T-helper 9 cell (primary cell): ENCODE measurements at regions not wholly inside any gene's neighbourhood (a gene's known extent, or its start where the extent isn't known, plus 50 kb on each side); places are given as distances from the start of the nearest gene placed in this dataset.

ENCODE experiments used
- DNase-seq: peaks from one replicate; pipeline ENCODE4 v3.0.0-alpha.2; 2020

DNA sequence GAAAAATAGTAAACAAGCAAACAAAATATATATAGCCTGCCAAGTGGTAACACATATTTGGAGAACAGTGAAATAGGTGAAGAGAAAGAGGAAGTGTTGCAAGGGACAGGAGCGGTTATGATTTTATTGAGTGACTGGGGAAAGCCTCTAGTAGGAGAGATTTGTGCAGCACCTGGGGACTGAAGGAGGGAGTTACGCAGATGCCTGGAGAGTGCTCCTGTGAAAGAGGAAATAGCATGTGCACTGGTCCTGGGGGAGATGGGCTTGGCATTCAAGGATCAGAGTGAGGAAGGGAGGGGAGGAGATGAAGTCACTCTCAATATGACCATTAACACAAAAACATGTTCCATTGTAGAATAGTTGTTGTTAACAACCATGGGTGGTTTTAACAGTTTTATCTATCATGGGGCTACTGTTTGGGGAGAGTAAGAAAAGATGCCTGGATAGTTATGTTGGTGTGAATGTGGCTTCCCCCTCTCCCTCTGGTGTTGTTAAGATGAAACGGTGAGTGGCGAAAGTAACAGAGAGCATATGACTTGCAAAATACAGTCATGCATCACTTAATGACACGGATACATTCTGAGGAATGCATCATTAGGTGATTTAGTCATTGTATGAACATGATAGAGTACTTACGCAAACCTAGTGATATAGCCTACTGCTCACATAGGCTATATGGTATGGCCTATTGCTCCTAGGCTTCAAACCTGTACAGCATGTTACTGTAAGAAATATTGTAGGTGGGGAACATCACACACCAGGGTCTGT lies 251.7 kb upstream of the ARGLU1 start:
- DNase-seq: no peak

DNA sequence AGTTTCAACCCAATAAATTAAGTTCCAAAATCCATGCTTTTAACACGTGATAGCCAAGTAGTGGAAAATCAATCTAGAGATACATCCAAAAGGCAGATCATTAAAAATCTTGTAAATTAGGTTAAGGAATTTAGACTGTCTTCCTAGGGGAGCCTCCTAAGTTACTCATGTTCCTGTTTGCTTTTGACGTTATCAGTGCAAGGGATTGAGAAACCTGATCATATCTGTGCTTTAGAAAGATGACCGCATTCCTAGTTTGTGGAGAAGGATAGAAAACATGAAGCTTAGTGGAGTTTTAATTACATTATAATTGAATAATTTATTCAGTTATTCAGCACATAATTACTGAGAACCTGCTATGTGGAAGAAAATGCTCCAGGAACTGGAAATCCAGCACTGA lies 251.0 kb upstream of the ARGLU1 start:
- DNase-seq: no peak

DNA sequence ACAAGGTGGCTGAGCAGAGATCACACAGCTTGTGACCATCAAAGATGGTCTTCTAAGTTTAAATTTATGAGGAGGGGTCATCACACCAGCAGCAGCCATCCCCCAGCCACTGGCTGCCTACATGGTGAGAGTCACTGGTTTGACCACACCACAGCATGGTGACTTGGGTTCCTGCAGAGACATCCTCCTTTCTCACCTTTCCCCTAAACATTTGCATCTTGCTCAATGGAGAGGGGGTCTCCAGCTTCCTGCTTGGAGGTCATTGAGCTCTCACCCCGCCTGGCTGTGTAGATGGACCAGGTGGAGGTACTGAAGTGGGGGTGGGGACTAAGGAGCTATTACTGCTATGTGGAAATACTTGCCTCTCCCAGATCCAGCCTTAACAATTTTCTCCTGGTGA lies 247.6 kb upstream of the ARGLU1 start:
- DNase-seq: no peak

DNA sequence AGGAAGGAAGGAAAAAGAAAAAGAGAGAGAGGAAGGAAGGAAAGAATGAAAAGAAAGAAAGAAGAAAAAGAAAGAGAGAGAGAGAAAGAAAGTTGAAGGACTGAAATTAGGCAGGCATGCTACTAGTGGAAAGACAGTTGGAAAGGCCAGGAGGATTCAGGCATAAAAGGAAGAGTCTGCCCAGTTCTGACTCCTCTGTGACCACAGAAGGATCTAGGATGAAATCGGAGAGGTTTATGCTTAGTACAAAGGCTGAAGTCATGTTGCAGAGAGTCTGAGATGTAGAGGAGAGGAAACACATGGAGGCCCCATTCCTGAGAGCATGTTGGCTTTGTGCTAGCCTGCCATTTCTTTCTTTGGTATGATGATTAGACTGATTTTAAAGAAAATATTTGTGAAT lies 246.5 kb upstream of the ARGLU1 start:
- DNase-seq: no peak

DNA sequence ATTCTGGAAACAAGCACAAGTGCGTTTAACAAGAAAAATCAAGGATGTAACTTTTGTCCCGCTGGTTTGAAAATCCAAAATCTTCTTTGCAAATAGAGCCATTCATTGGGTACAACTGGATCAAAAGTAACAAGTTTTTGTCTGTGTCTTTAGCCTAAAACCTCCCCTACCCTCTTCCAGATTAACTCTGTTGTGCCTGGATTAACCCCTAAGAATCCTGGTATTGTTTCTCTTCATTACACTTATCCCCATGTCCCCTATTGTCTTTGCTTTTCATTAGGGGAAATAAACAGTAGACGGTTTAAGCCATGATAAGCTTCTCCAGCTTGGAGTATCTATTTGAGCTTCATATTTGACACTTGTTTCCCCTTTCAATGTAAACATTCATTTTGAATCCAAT lies 242.1 kb upstream of the ARGLU1 start:
- DNase-seq: no peak

DNA sequence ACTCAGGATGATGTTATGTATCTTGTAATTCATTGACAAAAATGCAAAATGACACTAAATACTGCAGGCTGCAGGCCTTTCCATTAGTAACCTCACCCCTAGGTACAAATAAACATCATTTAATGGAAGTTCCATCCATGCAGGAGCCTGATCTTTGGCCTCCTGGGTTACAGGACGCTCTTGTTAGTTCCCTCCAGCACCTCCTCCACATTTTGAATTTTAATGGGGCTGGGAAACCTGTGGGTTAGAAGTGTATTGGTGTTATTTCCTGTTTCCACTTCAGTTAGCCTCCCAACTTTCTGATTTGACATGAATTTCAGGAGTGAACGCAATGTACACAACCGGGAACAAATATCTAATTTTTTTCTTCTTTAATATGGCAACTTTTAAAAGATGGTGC lies 237.1 kb upstream of the ARGLU1 start:
- DNase-seq: no peak

DNA sequence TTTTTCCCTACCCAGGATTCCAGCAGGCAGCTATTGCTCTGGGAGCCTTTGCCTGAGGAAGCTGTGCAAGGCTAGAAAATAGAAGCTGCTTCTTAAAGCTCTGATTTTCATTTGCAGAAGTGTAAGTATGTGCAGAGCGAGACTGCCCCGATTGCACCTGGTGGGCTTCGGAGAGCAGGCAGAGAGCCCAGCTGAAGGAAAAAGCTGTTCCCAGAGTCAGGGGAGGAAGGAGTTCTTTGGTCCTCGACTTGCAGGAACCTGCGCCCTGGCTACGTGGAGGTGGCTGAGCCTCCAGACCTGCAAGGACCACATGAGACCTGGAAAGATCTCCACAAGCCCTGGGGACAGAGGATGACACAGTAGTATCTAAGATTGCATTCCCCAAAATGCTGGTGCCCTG lies 235.0 kb upstream of the ARGLU1 start:
- no peak for DNase-seq

DNA sequence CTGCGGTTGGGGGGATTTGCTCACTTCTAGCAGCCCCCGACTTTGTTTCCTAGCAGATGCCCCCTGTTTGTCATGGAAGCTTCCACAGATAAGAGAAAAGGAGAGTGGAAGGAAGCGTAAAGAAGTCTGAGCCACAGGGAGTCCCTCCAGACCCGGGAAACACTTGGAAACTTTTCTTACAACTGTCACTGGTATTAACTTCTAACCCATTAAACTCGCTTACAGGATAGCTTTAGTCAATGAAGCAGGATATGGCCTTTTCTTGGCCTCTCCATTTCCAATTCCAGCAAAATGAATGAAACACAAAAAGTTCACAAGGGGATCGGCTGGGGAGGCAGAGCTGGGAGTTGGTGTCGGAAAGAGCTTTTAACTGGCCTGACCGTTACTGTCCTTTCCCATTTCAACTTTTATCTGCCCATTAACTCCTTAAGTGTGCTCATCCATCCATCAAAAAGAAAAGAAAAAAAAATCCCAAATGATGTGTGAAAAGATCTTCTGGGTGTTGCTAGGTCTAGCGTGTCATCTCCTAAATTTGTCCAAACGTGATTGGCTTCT lies 231.9 kb upstream of the ARGLU1 start:
- DNase-seq: no peak

DNA sequence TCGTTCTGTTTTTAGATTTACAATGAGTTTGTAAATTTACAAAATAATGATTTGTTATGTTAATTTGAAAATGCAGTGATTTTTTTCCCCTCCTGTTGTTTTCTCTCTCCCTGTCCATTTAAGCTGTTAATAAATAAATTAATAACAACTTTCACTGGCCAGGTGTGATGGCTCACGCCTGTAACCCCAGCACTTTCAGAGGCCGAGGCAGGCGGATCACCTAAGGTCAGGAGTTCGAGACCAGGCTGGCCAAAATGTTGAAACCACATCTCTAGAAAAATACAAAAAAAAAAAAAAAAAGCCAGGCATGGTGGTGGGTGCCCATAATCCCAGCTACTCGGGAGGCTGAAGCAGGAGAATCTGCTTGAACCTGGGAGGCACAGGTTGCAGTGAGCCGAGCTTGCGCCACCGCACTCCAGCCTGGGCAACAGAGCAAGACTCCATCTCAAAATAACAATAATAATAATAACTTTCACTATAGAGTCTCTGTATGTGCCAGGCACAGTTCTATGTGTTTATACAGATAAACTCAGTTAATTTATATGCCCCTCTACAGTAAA lies 229.2 kb upstream of the ARGLU1 start:
- no peak for DNase-seq

DNA sequence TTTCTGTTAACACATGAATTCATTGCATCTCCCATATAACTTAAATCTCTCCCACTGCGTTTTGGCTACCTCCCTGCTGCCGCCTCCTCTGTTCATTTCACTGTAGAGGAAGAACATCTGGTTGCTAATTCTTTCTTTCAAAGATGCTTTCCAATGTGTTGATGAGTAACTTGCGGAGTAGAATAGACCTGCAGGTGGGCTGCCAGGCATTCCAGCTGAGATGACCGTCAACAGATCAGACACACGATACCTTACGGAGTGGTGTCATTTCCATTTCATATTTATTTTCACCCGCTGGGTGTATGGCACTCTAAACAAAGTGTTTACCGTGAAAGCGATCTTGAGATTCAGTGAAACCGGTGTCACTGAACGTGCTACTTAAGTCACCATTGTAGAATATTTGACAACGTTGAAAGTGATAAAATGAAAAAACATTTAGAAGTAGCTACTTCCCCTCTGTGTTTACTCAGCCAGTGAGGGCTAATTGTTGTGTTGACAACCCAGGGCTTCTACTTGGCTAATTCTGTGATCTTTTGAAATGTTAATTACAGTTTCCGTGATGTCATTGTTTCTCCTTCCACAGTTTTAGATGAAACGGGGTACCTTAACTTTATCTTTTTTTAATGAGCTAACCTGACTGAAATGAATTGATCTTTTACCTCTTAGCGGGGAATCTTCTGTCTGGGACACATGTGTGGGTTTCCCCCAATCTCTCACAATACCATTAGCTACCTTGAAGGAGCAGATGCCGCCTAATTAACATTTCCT lies 228.5 kb upstream of the ARGLU1 start:
- DNase-seq: no peak

DNA sequence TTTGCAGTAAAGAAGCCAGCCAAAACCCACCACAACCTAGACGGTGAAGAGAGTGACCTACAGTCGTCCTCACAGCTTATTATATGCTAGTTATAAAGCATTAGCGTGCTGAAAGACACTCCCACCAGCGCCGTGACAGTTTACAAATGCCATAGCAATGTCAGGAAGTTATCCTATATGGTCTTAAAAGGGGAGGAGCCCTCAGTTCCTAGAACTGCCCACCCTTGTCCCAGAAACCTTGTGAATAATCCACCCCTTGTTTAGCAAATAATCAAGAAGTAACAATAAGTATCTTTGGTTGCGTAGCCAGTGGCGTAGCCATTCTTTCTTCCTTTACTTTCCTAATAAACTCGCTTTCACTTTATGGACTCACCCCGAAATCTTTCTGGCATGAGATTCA lies 227.9 kb upstream of the ARGLU1 start:
- DNase-seq: no peak

DNA sequence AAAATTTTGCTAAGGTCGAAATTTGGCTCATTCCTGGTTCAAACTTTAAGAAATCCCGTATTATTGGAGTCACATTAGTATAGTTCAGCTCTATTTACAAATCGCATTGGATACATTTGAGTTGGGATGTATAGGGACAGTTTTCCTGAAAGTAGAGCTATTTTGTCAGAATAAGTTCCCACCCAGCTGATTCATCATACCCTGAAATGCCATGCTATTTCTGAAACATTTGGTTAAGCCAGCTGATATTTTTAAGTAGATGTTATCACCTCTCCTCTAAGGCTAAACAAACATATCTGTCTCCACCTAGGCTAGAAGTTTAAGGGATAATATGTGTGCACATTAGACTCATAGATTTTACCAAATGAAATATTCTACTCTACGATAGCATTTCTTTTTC lies 226.2 kb upstream of the ARGLU1 start:
- DNase-seq: no peak

DNA sequence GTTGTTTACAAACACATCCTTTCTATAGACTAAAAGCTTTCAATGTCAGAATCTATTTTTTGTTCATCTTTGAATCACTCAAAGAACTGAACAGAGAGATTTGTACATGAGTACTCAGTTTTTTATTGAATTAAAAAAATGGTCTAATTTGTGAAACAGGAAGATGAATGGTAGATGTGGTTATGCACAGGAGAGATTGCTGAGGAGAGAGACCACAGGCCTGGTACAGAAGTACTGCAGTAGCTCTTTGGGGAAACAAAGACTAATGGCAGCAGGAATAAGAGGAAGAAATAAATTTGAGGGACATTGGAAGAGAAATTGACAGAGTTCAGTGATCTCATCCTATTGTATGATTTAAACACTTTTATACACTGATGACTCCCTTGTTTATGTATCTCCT lies 222.0 kb upstream of the ARGLU1 start:
- no peak for DNase-seq

DNA sequence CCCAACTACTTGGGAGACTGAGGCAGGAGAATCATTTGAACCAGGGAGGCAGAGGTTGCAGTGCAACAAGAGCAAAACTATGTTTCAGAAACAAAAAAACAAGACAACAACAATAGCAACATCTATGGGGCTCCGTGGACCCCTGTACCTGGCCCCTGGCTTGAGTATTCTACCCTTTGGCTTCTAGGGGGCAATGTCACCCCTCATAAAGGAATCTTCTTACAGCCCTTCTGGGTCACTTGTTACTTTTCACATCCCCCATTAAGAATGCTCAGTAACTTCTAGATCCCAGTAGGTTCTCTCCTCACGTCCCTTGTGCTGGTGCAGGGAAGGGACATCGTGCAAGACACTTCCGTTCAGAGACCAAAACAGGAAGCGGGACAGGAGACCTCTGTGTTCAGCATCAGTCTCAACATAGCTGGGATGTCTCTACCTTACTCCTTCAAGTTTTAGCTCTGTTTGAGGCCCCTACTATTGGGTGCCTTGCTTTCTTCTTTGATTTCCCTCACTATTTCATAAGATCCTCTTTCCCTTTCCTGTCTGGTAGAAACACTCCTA lies 218.1 kb upstream of the ARGLU1 start:
- no peak for DNase-seq

DNA sequence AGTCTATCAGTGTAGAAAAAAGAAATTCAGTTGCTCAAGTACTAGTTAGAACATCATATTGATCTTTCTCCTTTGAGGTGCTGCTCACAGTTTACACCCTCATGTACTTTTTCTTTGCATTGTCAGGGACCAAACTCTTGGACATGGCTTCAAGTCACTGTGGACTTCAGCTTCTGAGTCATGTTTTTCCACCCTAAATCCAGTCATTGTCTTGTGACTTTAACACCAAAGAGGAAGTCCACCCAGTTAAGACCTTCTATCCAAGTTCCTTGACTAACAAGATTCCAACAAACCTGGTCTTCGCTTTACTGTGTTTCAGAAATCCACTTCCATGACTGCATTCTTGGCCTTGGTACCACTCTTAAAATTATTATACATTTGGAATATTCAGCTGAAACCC lies 206.7 kb upstream of the ARGLU1 start:
- DNase-seq: no peak

DNA sequence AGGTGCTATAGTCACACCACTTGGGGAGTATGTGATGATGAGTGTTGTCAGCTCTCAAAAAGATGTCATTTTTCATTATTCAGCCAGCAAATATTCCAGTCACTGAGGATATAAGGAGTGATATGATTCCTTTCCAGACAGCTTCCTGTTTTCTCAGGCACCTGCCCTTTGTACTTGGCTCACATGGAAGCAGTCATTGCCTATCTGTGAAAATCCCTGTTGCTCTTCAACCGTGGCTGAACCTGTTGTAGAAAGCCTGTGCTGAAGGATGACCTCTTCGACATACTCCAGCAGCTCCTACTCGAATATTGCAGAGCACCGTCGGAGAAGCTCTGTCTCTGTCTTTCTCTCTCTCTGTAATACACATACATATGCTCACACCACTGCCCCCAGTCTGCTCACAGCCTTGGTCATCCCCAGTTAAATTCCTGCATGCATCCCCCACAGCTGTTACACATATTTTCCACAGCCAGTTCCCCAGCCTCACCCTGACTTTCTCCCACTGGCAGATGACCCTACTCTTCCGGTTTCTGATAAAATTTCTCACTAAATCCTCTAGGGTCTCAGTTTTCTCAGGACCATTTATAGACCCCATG lies 204.2 kb upstream of the ARGLU1 start:
- no peak for DNase-seq

DNA sequence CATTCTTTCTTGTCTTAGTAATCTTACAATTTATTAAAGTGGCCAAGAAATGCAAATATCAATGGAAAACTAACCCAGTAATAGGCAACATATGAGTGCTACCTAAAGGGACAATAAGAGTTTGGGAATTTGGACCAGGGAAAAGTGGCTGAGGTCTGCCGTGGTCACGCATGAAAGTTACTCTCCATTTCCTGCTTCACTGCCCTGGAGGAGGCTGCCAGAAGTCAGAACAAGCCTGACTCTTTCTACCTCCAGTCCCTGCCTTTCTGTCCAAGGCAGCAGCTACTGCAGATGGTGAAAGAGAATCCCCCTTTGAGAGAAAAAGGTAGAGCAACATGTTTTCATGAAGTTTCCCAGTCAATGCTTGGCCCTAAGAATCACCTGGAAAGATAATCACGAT lies 201.1 kb upstream of the ARGLU1 start:
- no peak for DNase-seq

DNA sequence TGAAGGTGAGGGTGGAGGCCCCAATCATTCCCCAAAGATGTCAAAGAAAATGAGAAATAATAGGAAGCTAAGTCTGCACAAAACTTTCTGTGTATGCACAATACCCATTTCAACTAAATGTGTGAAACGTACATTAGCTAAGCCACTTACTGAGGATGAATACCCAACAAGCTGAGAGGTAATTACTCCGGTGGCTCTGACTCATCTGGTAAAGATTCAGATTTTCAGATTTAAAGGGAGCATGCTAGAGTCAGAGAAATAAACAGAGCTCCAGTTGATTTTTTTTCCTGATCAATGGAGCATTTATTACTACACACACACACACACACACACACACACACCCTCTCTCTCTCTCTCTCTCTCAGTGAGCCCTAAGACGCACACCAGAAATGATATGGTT lies 194.8 kb upstream of the ARGLU1 start:
- no peak for DNase-seq

DNA sequence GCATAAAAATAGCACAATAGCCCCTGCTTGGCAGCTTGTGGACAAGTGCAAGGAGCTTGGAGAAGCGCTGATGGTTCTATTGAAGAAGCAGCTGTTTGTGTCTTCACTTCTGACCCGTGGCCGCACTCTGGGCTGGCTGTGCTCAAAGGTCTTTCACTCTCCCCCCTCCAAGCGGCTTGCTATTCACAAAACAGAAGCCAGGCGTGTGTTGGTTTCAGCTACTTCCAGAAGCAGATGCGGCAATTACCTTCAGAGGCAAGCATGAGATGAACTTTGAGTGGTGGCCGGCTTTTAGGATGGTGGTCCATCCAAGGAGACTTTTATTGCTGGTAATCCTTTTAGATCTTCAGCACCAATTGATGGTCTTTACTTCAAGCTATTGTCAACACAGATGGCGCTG lies 188.5 kb upstream of the ARGLU1 start:
- DNase-seq: no peak

DNA sequence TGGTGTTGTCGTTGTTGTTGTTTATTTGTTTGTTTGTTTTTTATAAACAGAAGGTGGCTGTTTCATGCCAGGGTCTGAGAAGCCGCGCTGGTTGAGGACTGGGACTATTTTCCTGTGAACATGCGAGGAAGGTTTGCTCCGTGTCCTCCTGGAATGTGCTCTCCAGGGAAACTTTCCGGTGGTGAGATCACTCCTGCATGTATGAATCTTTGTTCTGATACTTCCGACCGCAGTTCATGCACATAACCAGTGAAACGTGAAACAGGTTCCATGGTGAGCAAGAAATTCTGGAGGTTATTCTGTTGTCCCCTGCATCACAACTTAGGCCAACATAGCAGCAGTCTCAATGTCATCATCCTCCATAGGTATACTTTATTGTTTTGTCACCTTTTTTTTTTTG lies 187.6 kb upstream of the ARGLU1 start:
- no peak for DNase-seq

DNA sequence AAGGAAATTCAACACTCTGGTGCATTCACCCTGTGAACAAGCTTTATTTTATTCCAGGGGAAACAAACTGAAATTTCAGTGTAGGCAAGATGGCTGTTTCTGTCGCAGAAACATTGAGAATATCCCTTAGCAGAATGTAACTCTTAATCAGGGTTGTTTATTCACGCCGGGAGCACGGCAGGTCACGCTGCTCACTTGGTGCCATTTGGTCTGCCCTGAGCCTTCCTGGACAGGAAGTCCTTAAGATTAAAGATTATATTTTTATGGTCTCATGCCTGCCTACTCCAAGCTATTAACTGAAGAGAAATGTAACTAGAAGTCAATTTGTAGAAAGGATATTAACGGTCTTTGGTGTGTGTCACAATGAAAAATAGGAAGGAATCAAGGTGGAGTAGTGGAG lies 185.3 kb upstream of the ARGLU1 start:
- no peak for DNase-seq

DNA sequence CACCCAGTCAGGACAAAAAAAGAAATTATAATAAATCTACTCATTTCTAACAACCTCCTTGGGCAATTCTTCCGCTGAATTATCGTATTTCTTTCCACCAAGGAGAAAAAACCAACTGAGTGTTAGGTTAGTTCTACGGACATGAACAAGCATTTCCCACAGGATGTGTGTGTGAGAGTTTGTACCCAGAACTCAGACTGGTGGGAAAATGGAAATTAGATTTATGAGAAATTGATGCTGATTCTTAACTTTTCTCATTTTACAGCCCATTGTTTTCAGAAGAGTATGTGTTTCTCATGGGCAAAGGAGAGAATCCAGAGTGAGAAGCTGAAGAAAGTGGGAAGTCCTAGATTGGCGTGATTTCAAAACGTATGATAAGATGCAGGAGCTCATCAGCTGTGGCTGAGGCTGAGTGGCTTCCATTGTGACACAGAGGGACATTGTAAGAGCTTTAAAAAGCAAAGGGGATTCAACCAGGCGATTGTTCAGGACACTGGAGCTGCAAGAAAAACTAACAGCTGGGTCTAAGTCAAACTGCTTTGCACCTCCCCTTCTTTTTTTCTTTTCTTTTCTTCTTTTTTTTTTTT lies 184.7 kb upstream of the ARGLU1 start:
- DNase-seq: no peak

DNA sequence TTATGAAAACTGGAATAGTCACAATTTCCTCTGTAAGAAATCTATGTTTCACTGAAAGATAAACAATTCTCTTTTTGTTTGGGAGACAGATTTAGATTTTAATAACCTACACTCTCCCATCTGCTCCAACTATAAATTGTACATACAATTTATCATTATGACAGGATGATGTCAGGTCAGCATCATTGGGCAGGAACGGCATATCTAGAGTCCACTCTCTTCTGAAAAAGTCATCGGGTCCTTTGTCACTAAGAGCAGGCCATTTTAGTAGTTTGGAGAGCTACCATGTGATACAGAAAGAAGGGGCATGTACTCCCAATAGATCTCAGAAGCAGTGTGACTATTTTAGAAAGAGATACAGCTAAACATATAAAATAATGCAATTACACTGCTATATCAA lies 180.8 kb upstream of the ARGLU1 start:
- no peak for DNase-seq
